ENCODE measurements at regions not wholly inside any gene's neighbourhood (a gene's known extent, or its start where the extent isn't known, plus 50 kb on each side); places are given as distances from the start of the nearest gene placed in this dataset.

DNA sequence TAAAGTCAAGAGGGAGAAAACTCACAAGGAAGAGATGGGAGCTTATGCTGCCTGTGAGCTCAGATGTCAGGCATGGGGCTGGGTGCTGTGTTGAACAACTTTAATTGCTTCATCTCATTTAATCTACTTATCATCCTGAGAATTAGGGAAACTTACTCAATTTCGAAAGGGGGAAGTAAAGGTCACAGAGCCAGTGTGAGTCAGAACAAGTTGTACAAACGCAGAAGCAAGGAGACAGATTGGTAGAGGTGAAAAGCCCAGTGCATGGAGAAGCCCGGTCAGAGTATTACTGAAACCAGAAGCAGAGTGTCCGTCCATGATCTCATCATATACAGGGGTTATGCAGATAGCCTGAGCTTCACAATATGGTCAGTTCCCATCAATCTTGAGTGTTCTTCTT is 281.1 kb upstream of the POU3F3 start:
- TF ChIP-seq, protein P1, sequence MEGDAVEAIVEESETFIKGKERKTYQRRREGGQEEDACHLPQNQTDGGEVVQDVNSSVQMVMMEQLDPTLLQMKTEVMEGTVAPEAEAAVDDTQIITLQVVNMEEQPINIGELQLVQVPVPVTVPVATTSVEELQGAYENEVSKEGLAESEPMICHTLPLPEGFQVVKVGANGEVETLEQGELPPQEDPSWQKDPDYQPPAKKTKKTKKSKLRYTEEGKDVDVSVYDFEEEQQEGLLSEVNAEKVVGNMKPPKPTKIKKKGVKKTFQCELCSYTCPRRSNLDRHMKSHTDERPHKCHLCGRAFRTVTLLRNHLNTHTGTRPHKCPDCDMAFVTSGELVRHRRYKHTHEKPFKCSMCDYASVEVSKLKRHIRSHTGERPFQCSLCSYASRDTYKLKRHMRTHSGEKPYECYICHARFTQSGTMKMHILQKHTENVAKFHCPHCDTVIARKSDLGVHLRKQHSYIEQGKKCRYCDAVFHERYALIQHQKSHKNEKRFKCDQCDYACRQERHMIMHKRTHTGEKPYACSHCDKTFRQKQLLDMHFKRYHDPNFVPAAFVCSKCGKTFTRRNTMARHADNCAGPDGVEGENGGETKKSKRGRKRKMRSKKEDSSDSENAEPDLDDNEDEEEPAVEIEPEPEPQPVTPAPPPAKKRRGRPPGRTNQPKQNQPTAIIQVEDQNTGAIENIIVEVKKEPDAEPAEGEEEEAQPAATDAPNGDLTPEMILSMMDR (IDR thresholded peaks at IDR 0.05), result no peak
- TF ChIP-seq FOXS1 (CRISPR knock-in tag; IDR thresholded peaks at IDR 0.05) (no peak), EP300 (IDR thresholded peaks at IDR 0.05) (no peak), HDAC2 (IDR thresholded peaks at IDR 0.05) (no peak), CEBPB (IDR thresholded peaks at IDR 0.05) (no peak), CBX2 (IDR thresholded peaks at IDR 0.05; ENCODE audit: borderline replicate concordance, low read depth) (no peak), EHMT2 (IDR thresholded peaks at IDR 0.05; ENCODE audit: low read depth) (no peak), PHF8 (IDR thresholded peaks at IDR 0.05; ENCODE audit: borderline replicate concordance, low read depth) (no peak), ZC3H11A (IDR thresholded peaks at IDR 0.05) (no peak), CHD2 (IDR thresholded peaks at IDR 0.05; ENCODE audit: low read length, partially characterized antibody) (no peak), POLR2A (IDR thresholded peaks at IDR 0.05; ENCODE audit: low read length) (no peak)
- TF ChIP-seq, protein P2, sequence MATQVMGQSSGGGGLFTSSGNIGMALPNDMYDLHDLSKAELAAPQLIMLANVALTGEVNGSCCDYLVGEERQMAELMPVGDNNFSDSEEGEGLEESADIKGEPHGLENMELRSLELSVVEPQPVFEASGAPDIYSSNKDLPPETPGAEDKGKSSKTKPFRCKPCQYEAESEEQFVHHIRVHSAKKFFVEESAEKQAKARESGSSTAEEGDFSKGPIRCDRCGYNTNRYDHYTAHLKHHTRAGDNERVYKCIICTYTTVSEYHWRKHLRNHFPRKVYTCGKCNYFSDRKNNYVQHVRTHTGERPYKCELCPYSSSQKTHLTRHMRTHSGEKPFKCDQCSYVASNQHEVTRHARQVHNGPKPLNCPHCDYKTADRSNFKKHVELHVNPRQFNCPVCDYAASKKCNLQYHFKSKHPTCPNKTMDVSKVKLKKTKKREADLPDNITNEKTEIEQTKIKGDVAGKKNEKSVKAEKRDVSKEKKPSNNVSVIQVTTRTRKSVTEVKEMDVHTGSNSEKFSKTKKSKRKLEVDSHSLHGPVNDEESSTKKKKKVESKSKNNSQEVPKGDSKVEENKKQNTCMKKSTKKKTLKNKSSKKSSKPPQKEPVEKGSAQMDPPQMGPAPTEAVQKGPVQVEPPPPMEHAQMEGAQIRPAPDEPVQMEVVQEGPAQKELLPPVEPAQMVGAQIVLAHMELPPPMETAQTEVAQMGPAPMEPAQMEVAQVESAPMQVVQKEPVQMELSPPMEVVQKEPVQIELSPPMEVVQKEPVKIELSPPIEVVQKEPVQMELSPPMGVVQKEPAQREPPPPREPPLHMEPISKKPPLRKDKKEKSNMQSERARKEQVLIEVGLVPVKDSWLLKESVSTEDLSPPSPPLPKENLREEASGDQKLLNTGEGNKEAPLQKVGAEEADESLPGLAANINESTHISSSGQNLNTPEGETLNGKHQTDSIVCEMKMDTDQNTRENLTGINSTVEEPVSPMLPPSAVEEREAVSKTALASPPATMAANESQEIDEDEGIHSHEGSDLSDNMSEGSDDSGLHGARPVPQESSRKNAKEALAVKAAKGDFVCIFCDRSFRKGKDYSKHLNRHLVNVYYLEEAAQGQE (IDR thresholded peaks at IDR 0.05), result no peak
- TF ChIP-seq, protein P3, sequence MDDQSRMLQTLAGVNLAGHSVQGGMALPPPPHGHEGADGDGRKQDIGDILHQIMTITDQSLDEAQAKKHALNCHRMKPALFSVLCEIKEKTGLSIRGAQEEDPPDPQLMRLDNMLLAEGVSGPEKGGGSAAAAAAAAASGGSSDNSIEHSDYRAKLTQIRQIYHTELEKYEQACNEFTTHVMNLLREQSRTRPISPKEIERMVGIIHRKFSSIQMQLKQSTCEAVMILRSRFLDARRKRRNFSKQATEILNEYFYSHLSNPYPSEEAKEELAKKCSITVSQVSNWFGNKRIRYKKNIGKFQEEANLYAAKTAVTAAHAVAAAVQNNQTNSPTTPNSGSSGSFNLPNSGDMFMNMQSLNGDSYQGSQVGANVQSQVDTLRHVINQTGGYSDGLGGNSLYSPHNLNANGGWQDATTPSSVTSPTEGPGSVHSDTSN (IDR thresholded peaks at IDR 0.05), result no peak
